ENCODE measurements at regions not wholly inside any gene's neighbourhood (a gene's known extent, or its start where the extent isn't known, plus 50 kb on each side); places are given as distances from the start of the nearest gene placed in this dataset.

DNA sequence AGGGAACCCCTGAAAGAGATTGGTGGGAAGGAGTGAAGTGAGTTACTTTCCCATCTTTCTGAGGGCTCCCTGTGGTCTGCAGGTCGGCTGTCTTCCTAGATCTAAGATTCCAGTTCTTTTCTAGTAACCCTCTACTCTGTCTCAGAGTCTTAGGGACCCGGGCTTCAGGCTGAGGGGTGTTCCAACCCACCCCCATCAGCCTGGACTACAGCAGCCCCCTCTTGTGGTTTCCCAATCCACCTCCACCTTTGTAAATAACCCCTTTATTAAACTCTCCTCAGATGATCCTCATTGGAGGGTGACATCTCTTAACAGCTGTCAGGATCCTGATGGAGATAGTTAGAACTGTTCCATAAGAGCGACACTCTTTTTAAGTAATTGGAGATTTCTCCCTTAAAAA is 300.4 kb downstream of the LRFN2 start:
- Histone ChIP-seq H3K27me3 (ENCODE audit: insufficient read depth, low read length) (no peaks in the 10 kb centered on the region), H3K9me2 (ENCODE audit: low read depth, low read length) (no peaks in the 10 kb centered on the region), H3F3A (ENCODE audit: insufficient read depth, low read length) (no peaks in the 10 kb centered on the region), H4K20me1 (ENCODE audit: insufficient read depth, low read length) (no peaks in the 10 kb centered on the region), H3K9ac (ENCODE audit: low read length) (no peak overlapping the region), H3K4me2 (ENCODE audit: low read length) (no peak overlapping the region), H3K4me1 (ENCODE audit: insufficient read depth, low read length, severe bottlenecking) (no peaks in the 10 kb centered on the region), H3K36me3 (ENCODE audit: insufficient read depth, low read length) (no peaks in the 10 kb centered on the region), H3K4me3 (ENCODE audit: low read depth, low read length, poor library complexity, severe bottlenecking) (no peak overlapping the region), H2AFZ (ENCODE audit: low read length) (no peak overlapping the region), H3K27ac (ENCODE audit: low read depth, low read length, poor library complexity, severe bottlenecking) (no peak overlapping the region), H3K9me3 (ENCODE audit: low read length) (no peaks in the 10 kb centered on the region), H3K79me2 (ENCODE audit: insufficient read depth, low read length) (no peaks in the 10 kb centered on the region)
- TF ChIP-seq EZH2 (IDR thresholded peaks at IDR 0.05; ENCODE audit: borderline replicate concordance, low read length) (no peak), CTCF (IDR thresholded peaks at IDR 0.05; ENCODE audit: low read length) (no peak)

GRCh38 chr6:40285996-40286395 is 301.2 kb downstream of the LRFN2 start:
- Histone ChIP-seq H3K27ac (ENCODE audit: low read depth, low read length, poor library complexity, severe bottlenecking) (no peak overlapping the region), H3K27me3 (ENCODE audit: insufficient read depth, low read length) (no peaks in the 10 kb centered on the region), H3K4me1 (ENCODE audit: insufficient read depth, low read length, severe bottlenecking) (no peaks in the 10 kb centered on the region), H3K9me3 (ENCODE audit: low read length) (no peaks in the 10 kb centered on the region), H3K4me2 (ENCODE audit: low read length) (no peak overlapping the region), H2AFZ (ENCODE audit: low read length) (no peak overlapping the region), H3F3A (ENCODE audit: insufficient read depth, low read length) (no peaks in the 10 kb centered on the region), H3K79me2 (ENCODE audit: insufficient read depth, low read length) (no peaks in the 10 kb centered on the region), H3K4me3 (ENCODE audit: low read depth, low read length, poor library complexity, severe bottlenecking) (no peak overlapping the region), H3K9ac (ENCODE audit: low read length) (no peak overlapping the region), H4K20me1 (ENCODE audit: insufficient read depth, low read length) (no peaks in the 10 kb centered on the region), H3K9me2 (ENCODE audit: low read depth, low read length) (no peaks in the 10 kb centered on the region), H3K36me3 (ENCODE audit: insufficient read depth, low read length) (no peaks in the 10 kb centered on the region)
- TF ChIP-seq CTCF (IDR thresholded peaks at IDR 0.05; ENCODE audit: low read length) (no peak), EZH2 (IDR thresholded peaks at IDR 0.05; ENCODE audit: borderline replicate concordance, low read length) (no peak)

DNA sequence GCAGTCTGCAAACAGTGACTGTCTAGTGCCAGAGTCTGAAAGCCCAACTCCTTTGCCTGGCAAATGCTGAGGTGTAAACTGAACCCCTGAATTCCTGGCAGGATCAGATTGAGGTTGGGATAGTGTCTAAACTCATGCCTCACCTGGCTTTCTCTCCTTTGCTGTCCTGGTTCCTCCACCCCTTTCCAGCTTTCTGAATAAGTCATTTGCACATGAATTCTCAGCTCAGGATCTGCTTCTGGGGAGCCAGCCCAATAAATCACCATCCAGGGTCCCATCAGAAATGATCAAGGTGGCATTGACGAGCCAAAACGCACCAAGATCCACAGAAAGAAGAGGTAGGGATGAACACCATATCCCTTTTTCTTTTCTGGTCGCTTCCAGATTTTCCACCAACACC is 301.6 kb downstream of the LRFN2 start:
- H3K4me3 ChIP-seq (ENCODE audit: low read depth, low read length, poor library complexity, severe bottlenecking) = no peak overlapping the region
- no peaks in the 10 kb centered on the region for H3K9me3 ChIP-seq (ENCODE audit: low read length)
- H3K27ac ChIP-seq (ENCODE audit: low read depth, low read length, poor library complexity, severe bottlenecking) = no peak overlapping the region
- H3K9ac ChIP-seq (ENCODE audit: low read length) = no peak overlapping the region
- no peaks in the 10 kb centered on the region for H3K79me2 ChIP-seq (ENCODE audit: insufficient read depth, low read length)
- no peak for TF ChIP-seq EZH2 (IDR thresholded peaks at IDR 0.05; ENCODE audit: borderline replicate concordance, low read length)
- no peak for TF ChIP-seq CTCF (IDR thresholded peaks at IDR 0.05; ENCODE audit: low read length)
- no peak overlapping the region for H3K4me2 ChIP-seq (ENCODE audit: low read length)
- H2AFZ ChIP-seq (ENCODE audit: low read length) = no peak overlapping the region
- no peaks in the 10 kb centered on the region for H3K9me2 ChIP-seq (ENCODE audit: low read depth, low read length)
- no peaks in the 10 kb centered on the region for H4K20me1 ChIP-seq (ENCODE audit: insufficient read depth, low read length)
- no peaks in the 10 kb centered on the region for H3K4me1 ChIP-seq (ENCODE audit: insufficient read depth, low read length, severe bottlenecking)
- H3K36me3 ChIP-seq (ENCODE audit: insufficient read depth, low read length) = no peaks in the 10 kb centered on the region
- no peaks in the 10 kb centered on the region for H3K27me3 ChIP-seq (ENCODE audit: insufficient read depth, low read length)
- H3F3A ChIP-seq (ENCODE audit: insufficient read depth, low read length) = no peaks in the 10 kb centered on the region

Measured in OCI-LY1 (cell line).